HG02588 (cell line): ENCODE measurements at regions not wholly inside any gene's neighbourhood (a gene's known extent, or its start where the extent isn't known, plus 50 kb on each side); places are given as distances from the start of the nearest gene placed in this dataset.

Experiments
- ATAC-seq: cut with Tn5 transposase; IDR thresholded peaks from one replicate; pipeline ENCODE4 v1.9.1; 2021; ENCODE audit warnings: mild to moderate bottlenecking, moderate library complexity; ENCODE audit not compliant: unreplicated experiment

GRCh38 chr20:17859002-17859615 is 109.5 kb downstream of the SNX5 start:
- peak; percentile 36 for ATAC-seq

- no peak for ATAC-seq
These were observed 110.1 kb downstream of the SNX5 start for GRCh38 chr20:17858450-17859001.

- no peak for ATAC-seq
These were observed 110.8 kb downstream of the SNX5 start for GRCh38 chr20:17857639-17858449.

- no peak for ATAC-seq
These were observed 111.6 kb downstream of the SNX5 start for GRCh38 chr20:17856837-17857605.

- peak; percentile 86 for ATAC-seq
These were observed 112.5 kb downstream of the SNX5 start for GRCh38 chr20:17856024-17856564.

- no peak for ATAC-seq
These were observed 114.2 kb downstream of the SNX5 start for GRCh38 chr20:17854307-17854903.

- ATAC-seq, result no peak
These were observed 116.3 kb downstream of the SNX5 start for GRCh38 chr20:17852323-17852722.

GRCh38 chr20:17850684-17851026 is 117.9 kb downstream of the SNX5 start:
- ATAC-seq, result no peak

- ATAC-seq, result no peak
These were observed 118.5 kb downstream of the SNX5 start for GRCh38 chr20:17849901-17850683.

GRCh38 chr20:17849138-17849900 is 119.3 kb downstream of the SNX5 start:
- ATAC-seq, result no peak

- peak; percentile 48 for ATAC-seq
These were observed 120.1 kb downstream of the SNX5 start for GRCh38 chr20:17848249-17849048.

- ATAC-seq, result no peak
These were observed 122.7 kb downstream of the SNX5 start for GRCh38 chr20:17845701-17846475.

- no peak for ATAC-seq
These were observed 123.9 kb downstream of the SNX5 start for GRCh38 chr20:17844549-17845298.

GRCh38 chr20:17844133-17844429 is 124.5 kb downstream of the SNX5 start:
- no peak for ATAC-seq

- no peak for ATAC-seq
These were observed 125.1 kb downstream of the SNX5 start for GRCh38 chr20:17843246-17844132.

GRCh38 chr20:17841751-17842215 is 126.8 kb downstream of the SNX5 start:
- ATAC-seq, result no peak
